Fibroblast of lung (primary cell): ENCODE measurements at regions not wholly inside any gene's neighbourhood (a gene's known extent, or its start where the extent isn't known, plus 50 kb on each side); places are given as distances from the start of the nearest gene placed in this dataset.
"Not testable (repeated sequence)": the region's sequence is repeated elsewhere in the genome, so short reads cannot be mapped to it uniquely, and the experiment has no call there.

Experiments used
- DNase-seq, 2 donors: peaks; one replicate each; pipeline versions ENCODE4 v3.0.0 to v3.0.0-alpha.2; 2010; ENCODE audit warnings: low read depth in 2 of 2
- H2AFZ ChIP-seq: 2 replicates; pipeline ENCODE4 v1.5.1; 2012; ENCODE audit warnings: low read length, control low read depth, inconsistent platforms
- H3K27ac ChIP-seq: 2 replicates; pipeline ENCODE4 v1.5.1; 2011; ENCODE audit warnings: low read length, control low read depth; ENCODE audit not compliant: insufficient read depth
- H3K27me3 ChIP-seq: 2 replicates; pipeline ENCODE4 v1.5.1; 2011; ENCODE audit warnings: mild to moderate bottlenecking, low read length; ENCODE audit not compliant: control insufficient read depth, insufficient read depth
- H3K36me3 ChIP-seq: 2 replicates; pipeline ENCODE4 v1.5.1; 2011; ENCODE audit warnings: low read length; ENCODE audit not compliant: control insufficient read depth, insufficient read depth
- H3K4me1 ChIP-seq: 2 replicates; pipeline ENCODE4 v1.5.1; 2011; ENCODE audit warnings: low read length; ENCODE audit not compliant: control insufficient read depth, insufficient read depth; ENCODE audit errors: extremely low read depth
- H3K4me2 ChIP-seq: 2 replicates; pipeline ENCODE4 v1.5.1; 2011; ENCODE audit warnings: low read length, control low read depth; ENCODE audit not compliant: insufficient read depth; ENCODE audit errors: extremely low read depth
- H3K4me3 ChIP-seq, 4 experiments: fragments of 200-600 bp in 1 of 4; sonication (generic) in 1 of 4; replicated peaks in 1 of 4; 2 replicates each; pipeline ENCODE4 v1.5.1; 2011 to 2016; ENCODE audit warnings: low read length in 4 of 4, low read depth in 3 of 4, mild to moderate bottlenecking in 3 of 4, control low read depth in 2 of 4, inconsistent platforms in 1 of 4, mixed read lengths in 1 of 4; ENCODE audit not compliant: insufficient read depth in 1 of 4; ENCODE audit errors: control extremely low read depth in 1 of 4
- H3K79me2 ChIP-seq: 2 replicates; pipeline ENCODE4 v1.5.1; 2012; ENCODE audit warnings: mild to moderate bottlenecking, low read length, inconsistent platforms; ENCODE audit not compliant: control insufficient read depth, insufficient read depth
- H3K9ac ChIP-seq: 2 replicates; pipeline ENCODE4 v1.5.1; 2011; ENCODE audit warnings: mild to moderate bottlenecking, low read length, control low read depth; ENCODE audit not compliant: insufficient read depth
- H3K9me3 ChIP-seq: 2 replicates; pipeline ENCODE4 v1.5.1; 2012; ENCODE audit warnings: low read depth, low read length; ENCODE audit not compliant: control insufficient read depth, insufficient read depth
- H4K20me1 ChIP-seq: 2 replicates; pipeline ENCODE4 v1.5.1; 2011; ENCODE audit warnings: low read length; ENCODE audit not compliant: control insufficient read depth, insufficient read depth; ENCODE audit errors: extremely low read depth

DNA sequence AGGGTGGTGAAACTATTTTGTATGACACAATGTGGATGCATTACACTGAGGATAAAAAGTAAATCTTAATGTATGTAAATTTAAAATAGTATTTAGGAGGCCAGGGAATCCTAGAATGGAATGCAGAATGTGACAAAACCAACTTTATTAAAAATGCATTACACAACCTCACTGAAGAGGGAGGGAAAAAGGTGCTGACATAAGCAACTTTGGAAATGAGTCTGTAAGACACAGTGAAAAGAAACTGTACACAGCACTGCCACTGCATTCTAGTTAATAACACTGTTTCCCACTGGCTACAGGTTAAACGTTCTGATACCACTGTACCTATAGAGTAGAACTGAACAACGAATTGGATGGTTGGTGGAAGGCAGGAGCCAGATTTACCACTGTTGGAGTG is 308.8 kb upstream of the DPP6 start:
- not testable (repeated sequence) for H3K9ac ChIP-seq, H3K79me2 ChIP-seq

GRCh38 chr7:153747969-153748368 is 304.2 kb upstream of the DPP6 start:
- not testable (repeated sequence) for H3K27ac ChIP-seq, H3K4me2 ChIP-seq, H2AFZ ChIP-seq, H3K4me3 ChIP-seq, H3K4me1 ChIP-seq, H3K36me3 ChIP-seq, H3K79me2 ChIP-seq, H3K9me3 ChIP-seq, H4K20me1 ChIP-seq, H3K27me3 ChIP-seq, DNase-seq, H3K9ac ChIP-seq

More for the DNA sequence above, 308.8 kb upstream of the DPP6 start:
- not testable (repeated sequence) for H3K4me1 ChIP-seq, H3K36me3 ChIP-seq, H4K20me1 ChIP-seq, H3K4me3 ChIP-seq, DNase-seq, H3K4me2 ChIP-seq, H3K9me3 ChIP-seq, H3K27ac ChIP-seq, H2AFZ ChIP-seq, H3K27me3 ChIP-seq

GRCh38 chr7:153748885-153749284 is 303.3 kb upstream of the DPP6 start:
- not testable (repeated sequence) for H4K20me1 ChIP-seq, H3K27me3 ChIP-seq, H3K4me2 ChIP-seq, DNase-seq, H3K79me2 ChIP-seq, H3K9me3 ChIP-seq, H3K4me1 ChIP-seq, H3K9ac ChIP-seq, H3K4me3 ChIP-seq, H3K36me3 ChIP-seq, H3K27ac ChIP-seq, H2AFZ ChIP-seq

- not testable (repeated sequence) for H2AFZ ChIP-seq, H3K4me3 ChIP-seq, H3K27me3 ChIP-seq, DNase-seq, H3K9ac ChIP-seq, H3K9me3 ChIP-seq, H3K36me3 ChIP-seq, H3K4me1 ChIP-seq, H3K27ac ChIP-seq, H3K79me2 ChIP-seq, H3K4me2 ChIP-seq, H4K20me1 ChIP-seq
Observed at GRCh38 chr7:153765869-153766268, 286.3 kb upstream of the DPP6 start.

DNA sequence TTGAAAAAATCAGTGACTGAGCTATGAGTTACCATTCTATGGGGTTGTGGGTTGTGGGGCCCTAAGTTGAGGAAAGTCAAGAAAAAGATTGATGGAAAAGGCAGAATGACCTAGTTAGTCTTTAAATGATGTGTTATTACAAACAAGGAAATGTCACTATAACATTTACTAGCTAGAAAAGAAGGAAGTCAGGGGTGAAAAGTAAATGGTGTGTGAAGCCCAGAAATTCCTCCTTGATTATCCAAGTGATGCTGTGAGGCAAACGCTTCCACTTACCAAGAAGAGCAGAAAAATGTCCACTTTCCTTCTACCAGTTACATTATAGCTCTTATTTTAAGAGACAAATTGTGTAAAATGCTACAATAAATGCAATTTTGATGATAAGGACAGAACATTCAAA is 285.3 kb upstream of the DPP6 start:
- not testable (repeated sequence) for H4K20me1 ChIP-seq, DNase-seq, H3K9ac ChIP-seq, H3K36me3 ChIP-seq, H2AFZ ChIP-seq, H3K4me3 ChIP-seq, H3K79me2 ChIP-seq, H3K27me3 ChIP-seq, H3K4me1 ChIP-seq, H3K9me3 ChIP-seq, H3K27ac ChIP-seq, H3K4me2 ChIP-seq
